Activated CD4-positive, alpha-beta T cell treated with anti-CD3 and anti-CD28 coated beads, Interleukin-2, Interleukin-6, amounts not matched to agents 100 ng/mL and 50 ng/mL, durations not matched to agents 16 hours and 8 hours (primary cell): ENCODE measurements at regions not wholly inside any gene's neighbourhood (a gene's known extent, or its start where the extent isn't known, plus 50 kb on each side); places are given as distances from the start of the nearest gene placed in this dataset.

Source experiments
- DNase-seq: peaks from one replicate; pipeline ENCODE4 v3.0.0-alpha.2; 2020

- DNase-seq: no peak
Observed at GRCh38 chr20:7180256-7181045, 413.0 kb downstream of the BMP2 start.

- DNase-seq: no peak
Observed at GRCh38 chr20:7189231-7189630, 421.7 kb downstream of the BMP2 start.

GRCh38 chr20:7193681-7194080 lies 426.2 kb downstream of the BMP2 start:
- DNase-seq: no peak

- no peak for DNase-seq
Observed at GRCh38 chr20:7195704-7196103, 428.2 kb downstream of the BMP2 start.

GRCh38 chr20:7196481-7196880 lies 429.0 kb downstream of the BMP2 start:
- DNase-seq: no peak

- DNase-seq: no peak
Observed at GRCh38 chr20:7199861-7200260, 432.4 kb downstream of the BMP2 start.

- DNase-seq: no peak
Observed at GRCh38 chr20:7207186-7207798, 439.8 kb downstream of the BMP2 start.

GRCh38 chr20:7210910-7211309 lies 443.4 kb downstream of the BMP2 start:
- DNase-seq: no peak

GRCh38 chr20:7214081-7214740 lies 446.7 kb downstream of the BMP2 start:
- no peak for DNase-seq

GRCh38 chr20:7217606-7218005 lies 450.1 kb downstream of the BMP2 start:
- no peak for DNase-seq

- no peak for DNase-seq
Observed at GRCh38 chr20:7220755-7221154, 453.3 kb downstream of the BMP2 start.

GRCh38 chr20:7226156-7226555 lies 458.7 kb downstream of the BMP2 start:
- DNase-seq: no peak

GRCh38 chr20:7231303-7231702 lies 463.8 kb downstream of the BMP2 start:
- no peak for DNase-seq

GRCh38 chr20:7232796-7233195 lies 465.3 kb downstream of the BMP2 start:
- DNase-seq: no peak

GRCh38 chr20:7237251-7237650 lies 469.8 kb downstream of the BMP2 start:
- DNase-seq: no peak

- DNase-seq: no peak
Observed at GRCh38 chr20:7240490-7240889, 473.0 kb downstream of the BMP2 start.

- no peak for DNase-seq
Observed at GRCh38 chr20:7248281-7249201, 481.1 kb downstream of the BMP2 start.

- DNase-seq: no peak
Observed at GRCh38 chr20:7250337-7250736, 482.9 kb downstream of the BMP2 start.

- DNase-seq: no peak
Observed at GRCh38 chr20:7257099-7257498, 489.6 kb downstream of the BMP2 start.

- DNase-seq: no peak
Observed at GRCh38 chr20:7257692-7258466, 490.4 kb downstream of the BMP2 start.

GRCh38 chr20:7262803-7263202 lies 495.3 kb downstream of the BMP2 start:
- no peak for DNase-seq

- no peak for DNase-seq
Observed at GRCh38 chr20:7264137-7264536, 496.7 kb downstream of the BMP2 start.
